Myocyte (in vitro differentiated cells): ENCODE measurements at regions not wholly inside any gene's neighbourhood (a gene's known extent, or its start where the extent isn't known, plus 50 kb on each side); places are given as distances from the start of the nearest gene placed in this dataset.
"Not testable (repeated sequence)": the region's sequence is repeated elsewhere in the genome, so short reads cannot be mapped to it uniquely, and the experiment has no call there.

Source experiments
- DNase-seq: peaks from one replicate; pipeline ENCODE4 v3.0.0-alpha.2; 2012; ENCODE audit warnings: low read depth

- not testable (repeated sequence) for DNase-seq
Observed at GRCh38 chr14:105675433-105675832, 149.1 kb downstream of the TMEM121 start.

- DNase-seq = not testable (repeated sequence)
Observed at GRCh38 chr14:105675905-105676670, 149.7 kb downstream of the TMEM121 start.

GRCh38 chr14:105678057-105678456 lies 151.7 kb downstream of the TMEM121 start:
- DNase-seq = not testable (repeated sequence)

GRCh38 chr14:105678996-105679958 lies 152.9 kb downstream of the TMEM121 start:
- not testable (repeated sequence) for DNase-seq

- not testable (repeated sequence) for DNase-seq
Observed at GRCh38 chr14:105679959-105680735, 153.8 kb downstream of the TMEM121 start.

GRCh38 chr14:105680736-105681098 lies 154.3 kb downstream of the TMEM121 start:
- not testable (repeated sequence) for DNase-seq

GRCh38 chr14:105681606-105682185 lies 155.3 kb downstream of the TMEM121 start:
- not testable (repeated sequence) for DNase-seq

- not testable (repeated sequence) for DNase-seq
Observed at GRCh38 chr14:105682442-105682841, 156.1 kb downstream of the TMEM121 start.

GRCh38 chr14:105682956-105683570 lies 156.7 kb downstream of the TMEM121 start:
- no peak for DNase-seq

GRCh38 chr14:105684056-105684455 lies 157.7 kb downstream of the TMEM121 start:
- DNase-seq = not testable (repeated sequence)

GRCh38 chr14:105684597-105684996 lies 158.2 kb downstream of the TMEM121 start:
- not testable (repeated sequence) for DNase-seq

GRCh38 chr14:105685003-105685402 lies 158.6 kb downstream of the TMEM121 start:
- no peak for DNase-seq

- DNase-seq = not testable (repeated sequence)
Observed at GRCh38 chr14:105685605-105686004, 159.2 kb downstream of the TMEM121 start.

- not testable (repeated sequence) for DNase-seq
Observed at GRCh38 chr14:105686050-105686449, 159.7 kb downstream of the TMEM121 start.

GRCh38 chr14:105686462-105687170 lies 160.2 kb downstream of the TMEM121 start:
- DNase-seq = not testable (repeated sequence)

GRCh38 chr14:105687171-105688022 lies 161.0 kb downstream of the TMEM121 start:
- not testable (repeated sequence) for DNase-seq

- not testable (repeated sequence) for DNase-seq
Observed at GRCh38 chr14:105688023-105688351, 161.6 kb downstream of the TMEM121 start.

GRCh38 chr14:105688664-105689221 lies 162.4 kb downstream of the TMEM121 start:
- DNase-seq = not testable (repeated sequence)
